NB4 (cell line): ENCODE measurements at regions not wholly inside any gene's neighbourhood (a gene's known extent, or its start where the extent isn't known, plus 50 kb on each side); places are given as distances from the start of the nearest gene placed in this dataset.

Source experiments
- CTCF ChIP-seq: IDR thresholded peaks from one replicate; pipeline ENCODE4 v1.5.1; 2012; ENCODE audit warnings: low read depth, low read length
- MAX ChIP-seq: IDR thresholded peaks from 2 replicates; pipeline ENCODE4 v1.6.1; 2011; ENCODE audit warnings: low read depth, low read length
- MYC ChIP-seq: IDR thresholded peaks from 2 replicates; pipeline ENCODE4 v1.6.1; 2011; ENCODE audit warnings: low read depth, low read length
- POLR2A ChIP-seq: IDR thresholded peaks from 2 replicates; pipeline ENCODE4 v1.6.1; 2011; ENCODE audit warnings: mild to moderate bottlenecking; ENCODE audit not compliant: insufficient read length; ENCODE audit errors: extremely low read depth

- TF ChIP-seq CTCF (no peak), POLR2A (no peak), MAX (no peak), MYC (no peak)
Measured at GRCh38 chr13:89784161-89784809, 1563.2 kb upstream of the MIR17HG start.
